Activated CD4-positive, alpha-beta T cell treated with anti-CD3 and anti-CD28 coated beads for 24 hours (primary cell): ENCODE measurements at regions not wholly inside any gene's neighbourhood (a gene's known extent, or its start where the extent isn't known, plus 50 kb on each side); places are given as distances from the start of the nearest gene placed in this dataset.

Experiments
- DNase-seq, 2 donors: peaks; one replicate each; pipeline ENCODE4 v3.0.0-alpha.2; 2020; ENCODE audit warnings: low read depth in 2 of 2

DNA sequence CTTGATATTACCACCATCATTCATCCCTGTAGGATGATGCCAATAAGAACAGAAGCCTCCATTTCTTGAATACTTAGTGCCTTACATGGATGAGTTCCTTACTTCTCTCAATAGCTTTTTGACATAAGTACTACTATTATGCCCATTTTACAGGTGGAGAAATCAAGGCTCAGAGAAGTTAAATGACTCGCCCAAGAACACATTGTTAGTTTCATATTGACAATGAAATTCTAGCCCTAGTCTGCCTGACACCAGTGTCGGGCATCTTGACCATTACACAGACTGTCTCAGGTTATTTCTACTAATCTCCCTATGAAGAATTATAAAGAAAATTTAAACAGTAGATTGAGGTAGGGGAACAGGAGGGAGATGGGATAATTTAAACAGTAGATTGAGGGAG, 52.5 kb upstream of the ARL8B start:
- DNase-seq, result no peak

DNA sequence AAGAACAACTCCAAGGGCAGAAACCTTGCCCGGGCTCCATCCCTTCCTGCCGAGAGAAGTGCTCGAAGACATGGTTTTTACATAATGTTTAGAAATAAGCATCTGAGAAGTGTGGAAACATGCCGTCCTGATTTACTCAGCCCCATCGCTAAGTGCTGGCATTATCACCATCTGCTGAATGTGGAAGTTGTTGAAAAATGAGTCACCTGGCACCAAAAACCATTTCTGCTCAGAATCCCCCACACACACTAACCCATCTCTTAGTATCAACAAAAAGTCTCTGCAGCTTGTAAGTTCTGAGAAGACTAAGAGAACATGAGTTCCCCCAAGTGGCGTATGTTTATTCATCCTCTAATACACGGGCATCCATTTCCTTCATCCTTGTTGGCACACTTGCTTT, 51.0 kb upstream of the ARL8B start:
- DNase-seq, result no peak

DNA sequence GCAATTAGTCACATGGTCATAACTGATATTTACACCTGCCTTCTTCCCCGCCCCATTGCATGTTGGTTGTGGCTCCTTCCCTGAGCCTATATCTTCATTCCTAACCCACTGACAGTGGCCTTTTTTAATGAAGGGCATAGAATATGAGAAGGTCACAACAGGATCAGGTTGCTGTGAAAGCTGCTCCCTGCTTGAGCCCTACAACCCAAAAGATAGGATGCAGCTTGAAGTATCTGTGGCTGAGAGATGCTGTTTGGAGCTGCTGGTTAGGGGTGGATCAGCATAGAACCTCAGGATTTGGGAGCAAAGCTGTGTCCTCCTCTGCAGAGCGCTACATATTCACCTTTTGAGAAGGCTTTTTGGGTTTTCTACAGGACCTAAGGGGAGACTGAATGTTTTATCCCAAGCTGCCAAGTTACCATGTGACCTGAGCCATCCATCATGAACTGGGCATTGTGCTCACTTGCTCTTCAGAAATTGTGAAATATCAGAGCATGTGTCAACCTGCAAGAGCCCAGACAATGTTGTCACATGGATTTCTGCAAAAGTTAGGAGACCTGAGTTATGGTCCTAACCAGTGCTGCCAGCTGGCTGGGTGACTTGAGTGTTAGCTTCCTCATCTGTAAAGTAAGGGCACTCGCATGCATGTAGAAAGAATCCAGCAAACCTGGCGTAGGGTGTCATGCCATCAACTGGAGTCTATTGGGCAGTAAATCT, 49.8 kb upstream of the ARL8B start:
- no peak for DNase-seq
